ENCODE measurements at regions not wholly inside any gene's neighbourhood (a gene's known extent, or its start where the extent isn't known, plus 50 kb on each side); places are given as distances from the start of the nearest gene placed in this dataset.

DNA sequence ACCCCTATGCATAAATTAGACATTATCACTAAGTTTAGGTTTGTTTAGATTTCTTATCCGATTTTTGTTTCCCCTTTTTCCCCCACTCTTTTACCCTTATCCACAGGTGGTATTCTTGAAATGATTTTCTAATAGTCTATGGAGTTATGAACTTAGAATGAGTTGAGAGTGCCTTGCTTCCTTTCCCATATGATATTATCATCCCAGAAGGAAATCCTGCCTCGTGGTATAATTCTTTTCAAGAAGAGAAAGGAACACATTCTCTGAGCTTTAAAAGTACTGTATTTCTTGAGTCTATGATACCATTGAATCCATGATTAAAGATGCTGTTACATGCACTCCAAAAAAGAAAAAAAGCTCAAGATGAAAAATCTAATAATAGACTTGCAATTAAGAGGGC, 76.9 kb upstream of the ADAMTSL1 start:
- no peak overlapping the region for H3K4me3 ChIP-seq (ENCODE audit: low read depth, low read length)
- TF ChIP-seq, protein P1, sequence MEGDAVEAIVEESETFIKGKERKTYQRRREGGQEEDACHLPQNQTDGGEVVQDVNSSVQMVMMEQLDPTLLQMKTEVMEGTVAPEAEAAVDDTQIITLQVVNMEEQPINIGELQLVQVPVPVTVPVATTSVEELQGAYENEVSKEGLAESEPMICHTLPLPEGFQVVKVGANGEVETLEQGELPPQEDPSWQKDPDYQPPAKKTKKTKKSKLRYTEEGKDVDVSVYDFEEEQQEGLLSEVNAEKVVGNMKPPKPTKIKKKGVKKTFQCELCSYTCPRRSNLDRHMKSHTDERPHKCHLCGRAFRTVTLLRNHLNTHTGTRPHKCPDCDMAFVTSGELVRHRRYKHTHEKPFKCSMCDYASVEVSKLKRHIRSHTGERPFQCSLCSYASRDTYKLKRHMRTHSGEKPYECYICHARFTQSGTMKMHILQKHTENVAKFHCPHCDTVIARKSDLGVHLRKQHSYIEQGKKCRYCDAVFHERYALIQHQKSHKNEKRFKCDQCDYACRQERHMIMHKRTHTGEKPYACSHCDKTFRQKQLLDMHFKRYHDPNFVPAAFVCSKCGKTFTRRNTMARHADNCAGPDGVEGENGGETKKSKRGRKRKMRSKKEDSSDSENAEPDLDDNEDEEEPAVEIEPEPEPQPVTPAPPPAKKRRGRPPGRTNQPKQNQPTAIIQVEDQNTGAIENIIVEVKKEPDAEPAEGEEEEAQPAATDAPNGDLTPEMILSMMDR (conservative IDR thresholded peaks at IDR 0.05; ENCODE audit: low read depth, low read length), result no peak
- DNase-seq (ENCODE audit: low read depth), result no peak

DNA sequence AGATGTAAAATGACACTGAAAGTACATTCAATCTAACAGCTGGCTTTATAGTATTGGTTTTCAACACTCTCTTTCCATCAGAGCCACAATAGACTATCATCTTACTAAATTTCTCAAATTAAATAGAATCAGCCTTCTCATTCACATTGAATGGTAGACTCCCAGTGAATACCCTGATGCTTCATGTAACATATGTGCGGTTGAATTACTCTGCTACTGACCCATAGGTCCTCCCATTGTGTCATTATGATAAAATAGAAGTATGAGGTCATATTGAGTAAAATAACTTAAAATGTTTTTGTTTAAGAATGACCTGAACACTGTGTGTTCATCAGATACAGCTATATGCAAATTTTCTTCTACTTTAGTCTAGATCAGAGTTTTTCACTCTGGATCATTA, 75.9 kb upstream of the ADAMTSL1 start:
- TF ChIP-seq, protein P1 (conservative IDR thresholded peaks at IDR 0.05; ENCODE audit: low read depth, low read length), result no peak
- no peak for DNase-seq (ENCODE audit: low read depth)

DNA sequence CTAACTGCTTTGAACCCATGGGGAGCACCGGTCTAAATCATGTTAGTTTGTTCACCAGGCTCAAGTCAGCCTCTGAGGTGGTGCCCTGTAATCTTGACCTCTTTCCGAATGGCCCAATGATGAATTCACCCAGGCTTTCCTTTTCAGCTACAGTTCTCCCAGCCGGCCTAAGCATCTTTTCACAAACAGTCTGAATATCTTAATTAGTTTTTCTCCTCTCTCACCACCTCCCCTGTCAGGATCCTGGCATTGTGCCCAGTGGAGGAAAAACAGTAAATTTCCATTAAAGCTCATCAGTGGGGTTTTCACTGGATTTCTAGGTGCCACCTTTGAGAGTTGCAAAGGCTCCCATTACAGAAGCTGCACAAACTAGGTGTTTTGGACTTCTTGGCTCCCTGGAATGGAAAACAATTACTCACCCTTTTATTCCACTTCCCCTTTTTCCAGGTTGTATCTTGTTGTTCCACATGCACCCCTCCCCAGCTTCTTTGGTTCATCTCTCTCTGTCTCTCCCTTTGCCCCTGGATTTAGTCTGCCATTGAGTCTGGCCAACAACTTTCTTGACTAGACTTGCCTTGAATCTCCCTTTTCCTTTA, 69.4 kb upstream of the ADAMTSL1 start:
- TF ChIP-seq, protein P1 (conservative IDR thresholded peaks at IDR 0.05; ENCODE audit: low read depth, low read length), result no peak
- DNase-seq (ENCODE audit: low read depth), result no peak
- H3K4me3 ChIP-seq (ENCODE audit: low read depth, low read length), result no peak overlapping the region

More for the DNA sequence above, 75.9 kb upstream of the ADAMTSL1 start:
- H3K4me3 ChIP-seq (ENCODE audit: low read depth, low read length), result no peak overlapping the region

DNA sequence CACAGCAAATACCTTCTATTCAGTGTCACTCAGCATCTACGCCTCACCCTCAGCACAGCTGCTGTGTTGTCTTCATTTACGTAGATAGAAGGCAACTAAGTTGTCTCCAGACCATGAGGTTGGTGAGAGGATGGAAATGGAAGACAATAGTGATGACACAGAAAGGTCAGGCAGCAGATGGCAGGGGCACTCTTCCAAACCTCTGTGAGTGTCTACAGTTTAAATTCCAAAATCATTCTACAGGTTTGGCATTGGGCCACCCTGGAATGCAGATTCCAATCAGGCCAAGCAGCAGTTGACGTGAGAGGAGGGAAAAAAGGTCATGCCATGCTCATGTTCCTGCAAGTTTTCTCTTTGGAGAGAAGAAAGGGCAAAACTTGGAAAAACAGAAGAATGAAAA, 68.7 kb upstream of the ADAMTSL1 start:
- no peak for DNase-seq (ENCODE audit: low read depth)
- no peak overlapping the region for H3K4me3 ChIP-seq (ENCODE audit: low read depth, low read length)
- TF ChIP-seq, protein P1 (conservative IDR thresholded peaks at IDR 0.05; ENCODE audit: low read depth, low read length), result no peak

DNA sequence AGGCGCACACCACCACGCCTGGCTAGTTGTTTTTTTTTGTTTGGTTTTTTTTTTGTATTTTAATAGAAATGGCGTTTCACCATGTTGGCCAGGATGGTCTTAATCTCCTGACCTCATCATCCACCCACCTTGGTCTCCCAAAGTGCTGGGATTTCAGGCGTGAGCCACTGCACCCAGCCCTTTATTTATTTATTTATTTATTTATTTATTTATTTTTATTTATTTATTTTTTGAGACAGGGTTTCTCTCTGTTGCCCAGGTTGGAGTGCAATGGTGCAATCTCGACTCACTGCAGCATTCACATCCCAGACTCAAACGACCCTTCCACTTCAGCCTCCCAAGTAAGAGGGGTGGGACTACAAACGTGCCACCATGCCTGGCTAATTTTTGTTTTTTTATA, 63.0 kb upstream of the ADAMTSL1 start:
- no peak for DNase-seq (ENCODE audit: low read depth)
- no peak overlapping the region for H3K4me3 ChIP-seq (ENCODE audit: low read depth, low read length)
- TF ChIP-seq, protein P1 (conservative IDR thresholded peaks at IDR 0.05; ENCODE audit: low read depth, low read length), result no peak

DNA sequence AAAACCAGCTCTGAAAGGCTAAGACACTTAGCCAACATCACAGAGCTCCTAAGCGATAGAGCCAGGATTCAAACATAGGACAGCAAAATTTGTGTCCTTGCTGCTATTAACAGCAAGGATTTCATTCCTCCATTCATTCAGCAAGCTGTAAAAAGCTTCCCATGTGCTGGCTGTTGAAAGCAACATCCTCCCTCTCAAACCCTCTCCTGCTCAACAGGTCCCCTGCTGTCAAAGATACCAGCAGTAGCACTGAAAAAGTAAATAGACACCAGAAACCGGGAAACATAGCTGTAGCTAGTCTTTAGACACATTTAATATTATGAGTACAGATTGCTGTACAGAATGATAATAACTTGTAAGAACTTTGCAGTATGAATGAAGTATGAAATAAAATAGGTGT, 52.6 kb upstream of the ADAMTSL1 start:
- DNase-seq (ENCODE audit: low read depth), result peak; percentile 63
- TF ChIP-seq, protein P1 (conservative IDR thresholded peaks at IDR 0.05; ENCODE audit: low read depth, low read length), result no peak
- no peak overlapping the region for H3K4me3 ChIP-seq (ENCODE audit: low read depth, low read length)

DNA sequence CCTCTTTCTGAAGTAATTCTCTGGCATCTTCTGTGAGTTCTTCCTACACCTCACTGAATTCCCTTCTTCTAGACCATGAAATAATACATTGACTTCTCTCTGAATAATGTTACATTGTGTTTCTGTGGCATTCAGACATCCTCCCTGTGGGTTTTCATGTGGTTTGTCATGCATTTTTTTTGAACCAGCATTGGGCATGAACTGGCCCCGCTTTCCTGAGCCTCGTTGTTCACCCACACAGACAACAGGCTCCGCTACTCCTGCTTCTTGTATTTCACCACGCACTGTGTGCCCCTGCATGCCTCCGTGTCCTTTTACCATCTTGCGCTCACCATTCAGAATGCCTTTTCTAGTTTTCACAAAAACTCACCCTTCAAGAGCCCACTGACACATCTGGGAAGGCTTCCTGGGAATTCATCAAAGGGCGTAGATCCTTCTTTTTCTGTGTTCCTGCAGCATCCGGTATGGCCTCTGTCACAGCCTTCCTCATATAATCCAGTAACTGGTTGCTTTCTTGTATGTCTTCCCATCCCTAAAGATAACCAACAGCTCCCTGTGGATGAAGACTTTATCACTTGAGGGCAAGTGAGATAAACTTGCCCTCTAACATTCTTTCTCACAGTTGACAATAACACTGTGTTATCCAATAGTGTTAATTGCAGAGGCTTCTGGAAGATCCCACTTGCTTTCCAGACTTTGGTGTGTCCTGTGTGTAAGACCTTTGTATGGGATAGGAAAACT, 51.5 kb upstream of the ADAMTSL1 start:
- DNase-seq (ENCODE audit: low read depth), result no peak
- TF ChIP-seq, protein P1 (conservative IDR thresholded peaks at IDR 0.05; ENCODE audit: low read depth, low read length), result no peak
- H3K4me3 ChIP-seq (ENCODE audit: low read depth, low read length), result no peak overlapping the region

Data from choroid plexus epithelial cell (primary cell).